ENCODE measurements at regions not wholly inside any gene's neighbourhood (a gene's known extent, or its start where the extent isn't known, plus 50 kb on each side); places are given as distances from the start of the nearest gene placed in this dataset.

GRCh38 chr20:40519918-40520317, 169.1 kb downstream of the MAFB start (continued):
- TF ChIP-seq PRDM15 (CRISPR knock-in tag; IDR thresholded peaks at IDR 0.05), result no peak
- no peak for TF ChIP-seq CBFB (CRISPR knock-in tag; IDR thresholded peaks at IDR 0.05; ENCODE audit: low read depth)
- no peak for TF ChIP-seq GTF2I (CRISPR knock-in tag; conservative IDR thresholded peaks at IDR 0.05)
- TF ChIP-seq HMGXB4 (CRISPR knock-in tag; IDR thresholded peaks at IDR 0.05), result no peak
- no peak for TF ChIP-seq ATF1 (CRISPR knock-in tag; IDR thresholded peaks at IDR 0.05)

- Mint-ChIP-seq H3K36me3 (no peaks in the 10 kb centered on the region), H3K4me3 (no peak overlapping the region)
Measured at GRCh38 chr20:40512994-40513393, 176.0 kb downstream of the MAFB start.

GRCh38 chr20:40512591-40512990, 176.4 kb downstream of the MAFB start:
- Mint-ChIP-seq H3K4me1 (peaks cover 10% of the 10 kb centered on the region; the same call in 1 of the 2 replicates), H3K27me3 (ENCODE audit: low read depth) (no peaks in the 10 kb centered on the region; the same call in none of the 2 replicates), H3K4me3 (no peak overlapping the region), H3K9me3 (no peaks in the 10 kb centered on the region), H3K36me3 (no peaks in the 10 kb centered on the region), H3K27ac (no peak overlapping the region)
- ChIA-PET POLR2A (no interaction called here), CTCF (no interaction called here)
- TF ChIP-seq ESRRA (CRISPR knock-in tag; IDR thresholded peaks at IDR 0.05; ENCODE audit: borderline replicate concordance), result no peak
- TF ChIP-seq CREB1 (CRISPR knock-in tag; IDR thresholded peaks at IDR 0.05), result no peak
- no peak for TF ChIP-seq RORB (CRISPR knock-in tag; IDR thresholded peaks at IDR 0.05)
- TF ChIP-seq ETV6 (CRISPR knock-in tag; IDR thresholded peaks at IDR 0.05), result no peak
- no peak for TF ChIP-seq ZNF671 (CRISPR knock-in tag; IDR thresholded peaks at IDR 0.05)
- no peak for TF ChIP-seq NFYB (CRISPR knock-in tag; conservative IDR thresholded peaks at IDR 0.05; ENCODE audit: low read depth)
- no peak for TF ChIP-seq AR (CRISPR knock-in tag; IDR thresholded peaks at IDR 0.05)
- TF ChIP-seq ZNF138 (CRISPR knock-in tag; conservative IDR thresholded peaks at IDR 0.05), result no peak
- TF ChIP-seq TEAD1 (CRISPR knock-in tag; IDR thresholded peaks at IDR 0.05), result no peak
- no peak for TF ChIP-seq STAT6 (CRISPR knock-in tag; conservative IDR thresholded peaks at IDR 0.05; ENCODE audit: low read depth)
- DNase-seq (ENCODE audit: low spot score) (no peak), ATAC-seq (no peak)

More at GRCh38 chr20:40512994-40513393, 176.0 kb downstream of the MAFB start:
- TF ChIP-seq JUN (CRISPR knock-in tag; IDR thresholded peaks at IDR 0.05) (no peak), ETV6 (CRISPR knock-in tag; IDR thresholded peaks at IDR 0.05) (no peak)
- POLR2A ChIA-PET, result no interaction called here
- Mint-ChIP-seq H3K9me3 (no peaks in the 10 kb centered on the region), H3K27me3 (ENCODE audit: low read depth) (no peaks in the 10 kb centered on the region; the same call in none of the 2 replicates), H3K4me1 (peaks cover 10% of the 10 kb centered on the region; the same call in 1 of the 2 replicates), H3K27ac (no peak overlapping the region)
- CTCF ChIA-PET, result no interaction called here
- no peak for DNase-seq (ENCODE audit: low spot score)
- no peak for ATAC-seq

All from WTC11 (cell line).